ENCODE measurements at regions not wholly inside any gene's neighbourhood (a gene's known extent, or its start where the extent isn't known, plus 50 kb on each side); places are given as distances from the start of the nearest gene placed in this dataset.

- TF ChIP-seq CTCF (IDR thresholded peaks at IDR 0.05) = no peak
- no peaks in the 10 kb centered on the region for H3K27me3 Mint-ChIP-seq (ENCODE audit: low read depth)
- no peaks in the 10 kb centered on the region for H3K9me3 Mint-ChIP-seq (ENCODE audit: low read depth)
- H3K36me3 Mint-ChIP-seq (ENCODE audit: low read depth) = no peaks in the 10 kb centered on the region
- no peak overlapping the region for H3K27ac Mint-ChIP-seq (ENCODE audit: unreplicated experiment)
- no peak overlapping the region for H3K4me3 Mint-ChIP-seq (ENCODE audit: unreplicated experiment)
- DNase-seq (ENCODE audit: low spot score) = no peak
- peaks cover 26% of the 10 kb centered on the region for H3K4me1 Mint-ChIP-seq (ENCODE audit: low read depth)
Measured at GRCh38 chr20:51987812-51988211, 185.5 kb upstream of the SALL4 start.

GRCh38 chr20:51985013-51985415 lies 182.7 kb upstream of the SALL4 start:
- no peak overlapping the region for H3K4me3 Mint-ChIP-seq (ENCODE audit: unreplicated experiment)

GRCh38 chr20:51980277-51980676 lies 178.0 kb upstream of the SALL4 start:
- Mint-ChIP-seq H3K4me3 (ENCODE audit: unreplicated experiment) (no peak overlapping the region), H3K27me3 (ENCODE audit: low read depth) (no peaks in the 10 kb centered on the region), H3K27ac (ENCODE audit: unreplicated experiment) (no peak overlapping the region), H3K9me3 (ENCODE audit: low read depth) (peaks cover 4% of the 10 kb centered on the region), H3K4me1 (ENCODE audit: low read depth) (peaks cover 14% of the 10 kb centered on the region), H3K36me3 (ENCODE audit: low read depth) (peaks cover 3% of the 10 kb centered on the region)
- no peak for TF ChIP-seq CTCF (IDR thresholded peaks at IDR 0.05)
- DNase-seq (ENCODE audit: low spot score) = no peak

More at GRCh38 chr20:51985013-51985415, 182.7 kb upstream of the SALL4 start:
- Mint-ChIP-seq H3K27ac (ENCODE audit: unreplicated experiment) (peak overlapping the region; percentile 80), H3K9me3 (ENCODE audit: low read depth) (no peaks in the 10 kb centered on the region), H3K27me3 (ENCODE audit: low read depth) (no peaks in the 10 kb centered on the region), H3K4me1 (ENCODE audit: low read depth) (peaks cover 26% of the 10 kb centered on the region), H3K36me3 (ENCODE audit: low read depth) (no peaks in the 10 kb centered on the region)
- no peak for DNase-seq (ENCODE audit: low spot score)
- TF ChIP-seq CTCF (IDR thresholded peaks at IDR 0.05) = peak; percentile 26

- H3K9me3 Mint-ChIP-seq (ENCODE audit: low read depth) = peaks cover 4% of the 10 kb centered on the region
- H3K4me3 Mint-ChIP-seq (ENCODE audit: unreplicated experiment) = no peak overlapping the region
- no peak for DNase-seq (ENCODE audit: low spot score)
- H3K36me3 Mint-ChIP-seq (ENCODE audit: low read depth) = peaks cover 3% of the 10 kb centered on the region
- TF ChIP-seq CTCF (IDR thresholded peaks at IDR 0.05) = no peak
- peaks cover 4% of the 10 kb centered on the region for H3K4me1 Mint-ChIP-seq (ENCODE audit: low read depth)
- H3K27ac Mint-ChIP-seq (ENCODE audit: unreplicated experiment) = no peak overlapping the region
- H3K27me3 Mint-ChIP-seq (ENCODE audit: low read depth) = no peaks in the 10 kb centered on the region
Measured at GRCh38 chr20:51979226-51979625, 176.9 kb upstream of the SALL4 start.

GRCh38 chr20:51978070-51978501 lies 175.8 kb upstream of the SALL4 start:
- H3K36me3 Mint-ChIP-seq (ENCODE audit: low read depth) = peaks cover 3% of the 10 kb centered on the region

More at GRCh38 chr20:51978070-51978501, 175.8 kb upstream of the SALL4 start:
- no peak overlapping the region for H3K27ac Mint-ChIP-seq (ENCODE audit: unreplicated experiment)
- DNase-seq (ENCODE audit: low spot score) = no peak
- no peak overlapping the region for H3K4me3 Mint-ChIP-seq (ENCODE audit: unreplicated experiment)
- H3K4me1 Mint-ChIP-seq (ENCODE audit: low read depth) = no peaks in the 10 kb centered on the region
- H3K27me3 Mint-ChIP-seq (ENCODE audit: low read depth) = no peaks in the 10 kb centered on the region
- peaks cover 4% of the 10 kb centered on the region for H3K9me3 Mint-ChIP-seq (ENCODE audit: low read depth)
- TF ChIP-seq CTCF (IDR thresholded peaks at IDR 0.05) = no peak

All from chondrocyte (in vitro differentiated cells).